ENCODE measurements at regions not wholly inside any gene's neighbourhood (a gene's known extent, or its start where the extent isn't known, plus 50 kb on each side); places are given as distances from the start of the nearest gene placed in this dataset.

DNA sequence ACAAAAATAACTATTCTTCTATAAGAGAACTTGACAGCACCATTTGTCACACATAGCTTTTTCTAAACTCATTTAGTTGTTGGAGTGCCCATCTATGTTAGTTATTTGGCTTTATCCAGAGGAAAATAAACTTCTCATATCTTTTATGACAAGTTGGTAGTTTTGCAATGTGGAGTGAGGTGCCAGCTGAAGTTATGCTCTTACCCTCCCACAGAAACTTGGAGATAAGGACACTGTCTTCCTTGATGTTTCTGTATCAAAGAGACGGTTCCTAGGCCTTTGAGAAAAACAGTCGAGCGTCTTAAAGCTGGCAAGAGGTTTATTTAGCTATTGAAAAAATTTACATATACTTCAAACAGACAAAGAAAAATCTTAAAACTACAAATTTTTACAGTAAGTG lies 1079.7 kb downstream of the SLITRK1 start:
- TF ChIP-seq EP300 (conservative IDR thresholded peaks at IDR 0.05; ENCODE audit: poor library complexity, severe bottlenecking) (no peak), CTCF (IDR thresholded peaks at IDR 0.05; ENCODE audit: poor library complexity, severe bottlenecking) (no peak), RAD21 (conservative IDR thresholded peaks at IDR 0.05) (no peak)
